PC-9 (cell line): ENCODE measurements at regions not wholly inside any gene's neighbourhood (a gene's known extent, or its start where the extent isn't known, plus 50 kb on each side); places are given as distances from the start of the nearest gene placed in this dataset.
"Not testable (repeated sequence)": the region's sequence is repeated elsewhere in the genome, so short reads cannot be mapped to it uniquely, and the experiment has no call there.

ENCODE experiments used
- EZH2 ChIP-seq: fragments of 200-600 bp; sonication (generic); IDR thresholded peaks from 2 replicates; pipeline ENCODE4 v1.8.0; 2017; ENCODE audit warnings: antibody characterized with exemption, low read depth
- TF ChIP-seq, protein P1 (sequence below): fragments of 200-600 bp; sonication (generic); conservative IDR thresholded peaks from 2 replicates; pipeline ENCODE4 v1.6.1; 2017; ENCODE audit warnings: mixed run types, antibody characterized with exemption, mild to moderate bottlenecking, moderate library complexity

DNA sequence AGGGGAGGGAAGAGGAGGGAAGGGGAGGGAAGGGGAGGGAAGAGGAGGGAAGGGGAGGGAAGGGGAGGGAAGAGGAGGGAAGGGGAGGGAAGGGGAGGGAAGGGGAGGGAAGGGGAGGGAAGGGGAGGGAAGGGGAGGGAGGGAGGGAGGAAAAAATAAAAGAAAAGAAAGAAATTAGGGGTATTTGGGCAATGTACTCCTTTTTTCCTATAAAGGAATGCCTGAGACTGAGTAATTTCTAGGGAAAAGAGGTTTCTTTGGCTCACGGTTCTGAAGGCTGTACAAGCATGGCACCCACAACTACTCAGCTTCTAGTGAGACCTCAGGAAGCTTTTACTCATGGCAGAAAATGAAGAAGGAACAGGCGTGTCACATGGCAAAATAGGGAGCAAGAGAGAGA is 76.5 kb upstream of the TCF21 start:
- TF ChIP-seq, protein P1, sequence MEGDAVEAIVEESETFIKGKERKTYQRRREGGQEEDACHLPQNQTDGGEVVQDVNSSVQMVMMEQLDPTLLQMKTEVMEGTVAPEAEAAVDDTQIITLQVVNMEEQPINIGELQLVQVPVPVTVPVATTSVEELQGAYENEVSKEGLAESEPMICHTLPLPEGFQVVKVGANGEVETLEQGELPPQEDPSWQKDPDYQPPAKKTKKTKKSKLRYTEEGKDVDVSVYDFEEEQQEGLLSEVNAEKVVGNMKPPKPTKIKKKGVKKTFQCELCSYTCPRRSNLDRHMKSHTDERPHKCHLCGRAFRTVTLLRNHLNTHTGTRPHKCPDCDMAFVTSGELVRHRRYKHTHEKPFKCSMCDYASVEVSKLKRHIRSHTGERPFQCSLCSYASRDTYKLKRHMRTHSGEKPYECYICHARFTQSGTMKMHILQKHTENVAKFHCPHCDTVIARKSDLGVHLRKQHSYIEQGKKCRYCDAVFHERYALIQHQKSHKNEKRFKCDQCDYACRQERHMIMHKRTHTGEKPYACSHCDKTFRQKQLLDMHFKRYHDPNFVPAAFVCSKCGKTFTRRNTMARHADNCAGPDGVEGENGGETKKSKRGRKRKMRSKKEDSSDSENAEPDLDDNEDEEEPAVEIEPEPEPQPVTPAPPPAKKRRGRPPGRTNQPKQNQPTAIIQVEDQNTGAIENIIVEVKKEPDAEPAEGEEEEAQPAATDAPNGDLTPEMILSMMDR: not testable (repeated sequence)
- TF ChIP-seq EZH2: not testable (repeated sequence)
